GM18870 (cell line): ENCODE measurements at regions not wholly inside any gene's neighbourhood (a gene's known extent, or its start where the extent isn't known, plus 50 kb on each side); places are given as distances from the start of the nearest gene placed in this dataset.
A peak's percentile ranks its signal among the peaks of the same experiment; 100 is the strongest.
"Not testable (repeated sequence)": the region's sequence is repeated elsewhere in the genome, so short reads cannot be mapped to it uniquely, and the experiment has no call there.

Experiments
- ATAC-seq: cut with Tn5 transposase; IDR thresholded peaks from one replicate; pipeline ENCODE4 v1.9.1; 2021; ENCODE audit warnings: moderate library complexity; ENCODE audit not compliant: unreplicated experiment

GRCh38 chr2:225254363-225254762, 145.1 kb upstream of the NYAP2 start:
- ATAC-seq, result no peak

- no peak for ATAC-seq
These were observed 154.6 kb upstream of the NYAP2 start for GRCh38 chr2:225244933-225245332.

DNA sequence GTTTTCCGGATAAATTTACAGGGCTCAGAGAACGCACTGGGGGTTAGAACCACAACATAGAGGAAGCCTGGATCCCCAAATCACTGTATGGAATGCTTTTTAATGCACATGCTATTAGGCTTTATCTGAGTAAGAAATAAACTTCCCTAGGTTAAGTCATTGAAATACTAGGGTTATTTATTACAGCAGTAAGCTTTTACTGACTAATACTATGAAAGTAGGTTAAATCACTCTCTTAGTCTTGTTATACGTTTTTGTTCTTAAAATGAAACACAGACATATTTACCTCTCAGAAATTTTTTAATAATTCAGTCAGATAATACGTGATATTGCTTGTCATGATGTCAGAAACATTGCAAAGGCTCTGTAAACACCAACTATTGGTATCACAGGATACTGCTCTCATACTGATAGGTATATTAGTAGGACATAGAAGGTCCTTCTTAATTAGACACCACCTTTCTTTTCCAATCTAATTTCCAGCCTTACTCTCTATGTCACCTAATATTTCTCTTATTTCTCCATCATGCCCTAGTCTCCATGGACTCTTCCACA, 162.7 kb upstream of the NYAP2 start:
- ATAC-seq, result no peak

DNA sequence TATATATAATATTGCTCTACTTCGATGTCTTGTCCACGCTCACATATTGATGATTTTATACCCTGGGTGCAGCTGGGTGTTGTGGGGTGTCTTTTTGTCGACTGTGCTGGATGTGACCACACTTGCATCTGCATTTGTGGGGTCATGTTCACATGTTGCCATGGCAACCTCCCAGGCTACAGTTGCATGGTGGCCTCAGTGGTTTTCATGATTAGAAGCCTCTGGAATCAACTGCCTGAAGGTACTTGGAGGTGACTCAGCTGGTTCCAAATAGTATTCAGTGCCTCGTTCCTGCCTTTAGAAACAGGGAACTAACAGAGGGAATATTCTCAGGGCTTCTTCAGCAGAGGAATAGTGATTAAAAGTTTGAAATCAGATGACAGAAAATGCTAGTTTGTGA, 166.3 kb upstream of the NYAP2 start:
- ATAC-seq, result no peak

GRCh38 chr2:225231900-225232299, 167.6 kb upstream of the NYAP2 start:
- ATAC-seq, result no peak

DNA sequence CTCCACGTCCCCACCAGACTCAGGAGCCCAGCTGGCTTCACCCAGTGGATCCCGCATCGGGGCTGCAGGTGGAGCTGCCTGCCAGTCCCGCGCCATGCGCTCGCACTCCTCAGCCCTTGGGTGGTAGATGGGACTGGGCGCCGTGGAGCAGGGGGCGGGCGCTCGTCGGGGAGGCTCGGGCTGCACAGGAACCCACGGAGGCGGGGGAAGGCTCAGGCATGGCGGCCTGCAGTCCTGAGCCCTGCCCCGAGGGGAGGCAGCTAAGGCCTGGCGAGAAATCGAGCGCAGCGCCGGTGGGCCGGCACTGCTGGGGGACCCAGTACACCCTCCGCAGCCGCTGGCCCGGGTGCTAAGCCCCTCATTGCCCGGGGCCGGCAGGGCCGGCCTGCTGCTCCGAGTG, 170.2 kb upstream of the NYAP2 start:
- ATAC-seq, result not testable (repeated sequence)

DNA sequence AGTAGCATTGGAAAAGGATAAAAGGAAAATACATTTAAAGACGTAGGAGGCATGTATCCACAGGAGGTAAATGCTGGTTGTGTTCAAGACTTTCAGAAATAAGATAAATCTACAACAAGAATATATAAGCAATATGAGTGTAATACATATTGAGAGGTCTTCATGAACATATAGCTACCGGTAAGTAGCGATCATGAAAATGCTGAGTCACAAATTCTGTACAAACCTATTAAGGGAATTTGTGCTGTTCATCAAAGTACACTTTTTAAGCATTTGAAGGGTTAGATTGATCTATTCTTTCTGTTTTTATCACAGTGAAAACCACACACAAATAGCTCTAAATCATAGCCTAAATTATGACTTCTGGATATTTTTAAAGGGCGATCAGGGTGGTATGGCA, 173.1 kb upstream of the NYAP2 start:
- no peak for ATAC-seq

- ATAC-seq, result no peak
These were observed 176.2 kb upstream of the NYAP2 start for GRCh38 chr2:225223301-225223700.

DNA sequence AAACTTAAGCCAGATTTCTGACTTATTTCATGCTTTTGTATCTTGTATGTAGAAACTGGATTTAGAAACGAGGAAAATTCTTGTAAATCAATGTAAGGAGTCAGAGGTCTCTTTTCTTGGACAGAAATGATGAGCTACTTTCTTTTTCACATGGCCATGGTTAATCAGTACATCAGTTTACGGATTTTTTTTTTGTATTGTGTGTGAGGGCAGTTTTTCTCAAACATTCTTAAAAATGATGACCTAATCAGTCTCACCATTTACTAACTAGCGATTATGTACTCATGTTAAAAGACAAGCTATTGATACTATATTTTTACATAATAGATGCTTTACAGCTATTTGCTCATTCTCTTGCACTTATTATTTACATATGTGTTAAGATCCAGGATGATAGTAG, 165.2 kb upstream of the DOCK10 start:
- peak; percentile 62 for ATAC-seq

GRCh38 chr2:225207043-225207442, 164.8 kb upstream of the DOCK10 start:
- ATAC-seq, result no peak

GRCh38 chr2:225196579-225196978, 154.3 kb upstream of the DOCK10 start:
- ATAC-seq, result no peak

DNA sequence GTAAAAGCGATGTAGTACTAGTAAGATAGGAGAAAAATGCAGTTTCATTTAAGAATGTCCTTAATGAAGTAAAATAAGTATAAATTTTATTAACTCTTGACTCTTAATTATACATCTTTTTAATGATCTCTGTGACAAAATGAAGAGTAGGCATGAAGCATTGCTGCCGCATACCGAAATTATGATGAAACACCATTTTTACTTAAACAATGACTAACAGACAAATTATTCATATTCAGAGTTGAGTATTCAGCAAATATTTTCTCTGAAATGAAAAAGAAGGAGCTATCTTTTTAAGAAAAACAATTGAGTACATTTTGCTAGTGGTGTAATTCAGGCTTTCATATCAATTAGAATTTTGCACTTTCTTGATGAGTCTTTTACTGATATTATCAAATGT, 150.6 kb upstream of the DOCK10 start:
- ATAC-seq, result no peak

DNA sequence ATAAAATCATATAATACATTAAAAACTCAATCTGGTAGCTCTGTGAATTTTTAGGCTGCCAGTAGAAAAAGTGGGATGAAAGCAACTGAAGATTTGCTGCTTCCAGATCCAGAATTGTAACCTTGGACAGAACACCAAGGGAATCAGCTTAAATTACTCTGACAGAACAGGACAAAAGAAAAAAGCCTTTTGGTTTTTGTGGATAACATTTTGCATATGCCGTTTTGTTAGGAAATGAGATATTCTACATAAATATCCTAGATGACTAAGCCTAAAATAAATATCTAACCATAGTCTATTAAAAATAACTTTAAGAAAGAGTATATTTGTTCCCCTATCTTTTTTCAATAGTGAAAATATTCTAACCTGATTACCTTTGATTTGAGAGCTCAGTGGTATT, 148.7 kb upstream of the DOCK10 start:
- ATAC-seq, result no peak

- no peak for ATAC-seq
These were observed 142.7 kb upstream of the DOCK10 start for GRCh38 chr2:225184948-225185347.

- ATAC-seq, result no peak
These were observed 139.9 kb upstream of the DOCK10 start for GRCh38 chr2:225182126-225182525.

DNA sequence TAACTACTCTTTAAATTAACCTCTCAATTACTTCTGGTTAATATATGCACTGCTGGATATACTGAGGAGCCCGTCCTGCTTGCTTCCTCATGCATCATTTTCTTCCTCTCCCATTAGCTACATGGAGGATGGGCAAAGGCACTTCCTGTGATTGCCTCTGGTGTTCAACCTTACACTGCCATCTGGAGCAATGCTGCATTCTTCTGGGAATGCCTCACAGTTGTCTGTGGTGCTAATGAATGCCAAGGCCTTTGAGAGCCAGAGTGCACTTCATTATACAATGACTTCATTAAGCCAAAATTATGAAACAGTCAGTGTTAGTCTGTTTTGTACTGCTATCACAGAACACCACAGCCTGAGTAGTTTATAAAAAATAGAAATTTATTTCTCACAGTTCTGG, 134.8 kb upstream of the DOCK10 start:
- ATAC-seq, result no peak

DNA sequence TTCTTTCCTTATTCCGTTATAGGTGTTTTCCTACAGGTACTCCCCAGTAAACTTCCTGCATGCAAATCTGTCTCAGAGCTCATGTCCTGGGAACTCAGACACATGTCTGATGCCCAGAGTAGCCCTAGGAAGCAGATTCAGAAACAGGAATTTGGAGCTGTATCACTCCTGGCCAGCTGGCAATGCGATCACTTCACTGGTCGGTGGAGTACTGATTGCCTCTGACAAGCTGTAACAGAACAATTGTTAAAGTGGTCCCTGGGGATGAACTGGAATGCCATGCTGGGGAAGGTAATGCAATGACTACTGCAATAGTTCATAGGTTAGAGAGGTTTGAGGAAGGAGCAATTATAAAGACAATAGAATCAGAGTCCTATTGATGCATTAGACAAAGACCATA, 131.6 kb upstream of the DOCK10 start:
- ATAC-seq, result no peak

- no peak for ATAC-seq
These were observed 129.1 kb upstream of the DOCK10 start for GRCh38 chr2:225171350-225171749.

GRCh38 chr2:225170162-225170561, 127.9 kb upstream of the DOCK10 start:
- ATAC-seq, result no peak

DNA sequence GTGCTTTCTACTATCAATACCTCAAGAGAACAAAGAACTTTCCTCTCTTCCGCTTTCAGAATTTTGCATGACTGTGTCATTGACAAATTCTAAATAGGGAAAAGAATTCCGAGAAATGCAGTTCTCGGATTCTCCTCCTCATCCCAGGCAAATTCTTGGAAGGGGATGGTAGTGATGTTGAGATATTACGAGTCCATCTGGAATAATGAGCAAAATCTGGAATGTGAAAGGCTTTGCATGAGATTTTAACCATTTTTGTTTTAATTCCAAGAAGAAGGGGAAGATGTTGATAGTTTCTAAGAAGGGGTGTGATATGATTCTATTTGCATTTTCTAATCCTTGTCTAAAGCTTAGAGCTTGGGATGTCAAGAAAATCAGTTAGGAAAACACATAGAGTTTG, 127.1 kb upstream of the DOCK10 start:
- no peak for ATAC-seq

DNA sequence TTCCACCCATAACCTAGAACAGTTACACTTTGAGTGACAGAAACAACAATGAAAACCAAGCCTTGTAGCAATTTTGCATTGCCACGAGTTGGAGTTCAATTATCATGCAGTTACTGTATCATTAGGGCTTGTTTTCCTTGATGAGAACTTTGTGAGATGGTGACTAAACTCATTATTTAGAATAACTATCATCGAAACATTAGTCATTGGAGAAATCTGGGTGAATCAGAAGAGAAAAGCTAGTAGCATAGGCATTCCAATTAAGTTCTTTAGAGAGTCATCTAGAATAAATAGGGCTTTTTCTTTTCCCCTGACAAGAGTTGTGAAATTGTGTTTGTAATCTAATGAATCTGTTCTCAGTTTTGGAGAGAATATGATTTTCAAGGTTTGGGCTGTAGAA, 122.8 kb upstream of the DOCK10 start:
- no peak for ATAC-seq

- no peak for ATAC-seq
These were observed 122.3 kb upstream of the DOCK10 start for GRCh38 chr2:225164401-225165050.

DNA sequence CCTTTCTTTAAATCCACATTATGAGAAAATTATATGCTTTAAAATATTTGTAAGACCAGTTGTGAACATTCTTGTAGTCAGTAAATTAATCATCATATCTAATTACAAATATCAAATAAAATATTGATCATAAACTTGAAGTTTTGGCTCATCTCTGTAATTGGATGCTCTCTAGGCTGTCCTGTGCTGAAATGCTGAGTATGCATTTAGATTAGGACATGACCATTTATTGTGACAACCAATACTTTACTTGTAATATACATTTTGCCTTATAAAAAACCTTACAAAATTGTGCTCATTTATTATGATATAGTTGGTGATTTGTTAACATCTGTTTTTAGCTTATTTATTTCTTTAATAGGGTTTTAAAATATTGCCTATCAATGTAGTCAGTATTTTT, 116.1 kb upstream of the DOCK10 start:
- no peak for ATAC-seq
